WI38 (cell line): ENCODE measurements at regions not wholly inside any gene's neighbourhood (a gene's known extent, or its start where the extent isn't known, plus 50 kb on each side); places are given as distances from the start of the nearest gene placed in this dataset.
"Not testable (repeated sequence)": the region's sequence is repeated elsewhere in the genome, so short reads cannot be mapped to it uniquely, and the experiment has no call there.

Experiments used
- H3K4me3 ChIP-seq: 2 replicates; pipeline ENCODE4 v1.5.1; 2011; ENCODE audit warnings: low read depth, mild to moderate bottlenecking, control low read depth, low read length
- CTCF ChIP-seq: IDR thresholded peaks from 2 replicates; pipeline ENCODE4 v1.5.1; 2012; ENCODE audit warnings: low read depth, mild to moderate bottlenecking, control low read depth, low read length

GRCh38 chr4:186871856-186872255 is 148.2 kb upstream of the FAT1 start:
- no peak for TF ChIP-seq CTCF
- no peak overlapping the region for H3K4me3 ChIP-seq

- H3K4me3 ChIP-seq, result not testable (repeated sequence)
Measured at GRCh38 chr4:186873095-186873494, 149.4 kb upstream of the FAT1 start.

- no peak for TF ChIP-seq CTCF
- no peak overlapping the region for H3K4me3 ChIP-seq
Measured at GRCh38 chr4:186875476-186875875, 151.8 kb upstream of the FAT1 start.

GRCh38 chr4:186876961-186877626 is 153.4 kb upstream of the FAT1 start:
- H3K4me3 ChIP-seq, result no peak overlapping the region
- TF ChIP-seq CTCF, result no peak

GRCh38 chr4:186878203-186878776 is 154.6 kb upstream of the FAT1 start:
- TF ChIP-seq CTCF, result no peak
- H3K4me3 ChIP-seq, result no peak overlapping the region

- TF ChIP-seq CTCF, result no peak
- no peak overlapping the region for H3K4me3 ChIP-seq
Measured at GRCh38 chr4:186881521-186882220, 158.0 kb upstream of the FAT1 start.

GRCh38 chr4:186882293-186882692 is 158.6 kb upstream of the FAT1 start:
- H3K4me3 ChIP-seq, result no peak overlapping the region
- TF ChIP-seq CTCF, result no peak
